Cardiac fibroblast (primary cell): ENCODE measurements at regions not wholly inside any gene's neighbourhood (a gene's known extent, or its start where the extent isn't known, plus 50 kb on each side); places are given as distances from the start of the nearest gene placed in this dataset.

ENCODE experiments used
- DNase-seq, 2 donors: peaks; one replicate each; pipeline versions ENCODE4 v3.0.0 to v3.0.0-alpha.2; 2010; ENCODE audit warnings: low read depth in 2 of 2
- H3K4me3 ChIP-seq, 2 donors: replicated peaks in 1 of 2; 1 replicate in 1 of 2; 2 replicates in 1 of 2; pipeline ENCODE4 v1.5.1; 2011; ENCODE audit warnings: low read depth in 2 of 2, low read length in 2 of 2, mild to moderate bottlenecking in 2 of 2, moderate library complexity in 1 of 2
- CTCF ChIP-seq: IDR thresholded peaks from one replicate; pipeline ENCODE4 v1.5.1; 2011; ENCODE audit warnings: low read depth, mild to moderate bottlenecking, low read length, inconsistent platforms

- no peak overlapping the region for H3K4me3 ChIP-seq
- no peak for DNase-seq
- no peak for TF ChIP-seq CTCF
Observed at GRCh38 chr16:63061319-63061718, 1025.1 kb upstream of the CDH8 start.

GRCh38 chr16:63059676-63060075, 1023.4 kb upstream of the CDH8 start:
- TF ChIP-seq CTCF: no peak
- DNase-seq: no peak
- H3K4me3 ChIP-seq: no peak overlapping the region

- no peak overlapping the region for H3K4me3 ChIP-seq
- DNase-seq: no peak
- TF ChIP-seq CTCF: no peak
Observed at GRCh38 chr16:63057341-63057740, 1021.1 kb upstream of the CDH8 start.

GRCh38 chr16:63050391-63050790, 1014.2 kb upstream of the CDH8 start:
- no peak for DNase-seq
- no peak for TF ChIP-seq CTCF
- H3K4me3 ChIP-seq: no peak overlapping the region

GRCh38 chr16:63038397-63039106, 1002.3 kb upstream of the CDH8 start:
- no peak for TF ChIP-seq CTCF
- no peak overlapping the region for H3K4me3 ChIP-seq
- DNase-seq: no peak

- no peak for TF ChIP-seq CTCF
- DNase-seq: no peak
- H3K4me3 ChIP-seq: no peak overlapping the region
Observed at GRCh38 chr16:63037761-63038396, 1001.6 kb upstream of the CDH8 start.
